T-helper 17 cell (primary cell): ENCODE measurements at regions not wholly inside any gene's neighbourhood (a gene's known extent, or its start where the extent isn't known, plus 50 kb on each side); places are given as distances from the start of the nearest gene placed in this dataset.

Source experiments
- ATAC-seq: fragments of 150-1000 bp; cut with Tn5 transposase; 2 replicates; pipeline ENCODE4 v1.10.0; 2021; ENCODE audit warnings: mild to moderate bottlenecking, moderate library complexity
- DNase-seq, 3 donors: peaks; one replicate each; pipeline versions ENCODE4 v3.0.0 to v3.0.0-alpha.2; 2020 to 2021
- H3K9me3 ChIP-seq: one replicate; pipeline ENCODE4 v1.7.0; 2013; ENCODE audit warnings: low read length, mild to moderate bottlenecking; ENCODE audit not compliant: control insufficient read depth, poor library complexity, severe bottlenecking
- H3K27ac Mint-ChIP-seq: one replicate; pipeline ENCODE4 v1.8.0; 2022; ENCODE audit warnings: mild to moderate bottlenecking, moderate library complexity, mixed read lengths
- H3K27me3 Mint-ChIP-seq: one replicate; pipeline ENCODE4 v1.8.0; 2022; ENCODE audit warnings: mixed read lengths
- H3K36me3 Mint-ChIP-seq: one replicate; pipeline ENCODE4 v1.8.0; 2022; ENCODE audit warnings: low read depth, mixed read lengths
- H3K4me1 Mint-ChIP-seq: one replicate; pipeline ENCODE4 v1.8.0; 2022; ENCODE audit warnings: mild to moderate bottlenecking, mixed read lengths
- H3K4me3 Mint-ChIP-seq: one replicate; pipeline ENCODE4 v1.8.0; 2022; ENCODE audit warnings: mild to moderate bottlenecking, moderate library complexity, mixed read lengths

GRCh38 chr16:73198481-73198880 lies 150.6 kb upstream of the ZFHX3 start:
- Mint-ChIP-seq H3K4me1 (no peaks in the 10 kb centered on the region), H3K27ac (no peak overlapping the region), H3K27me3 (peaks cover 22% of the 10 kb centered on the region), H3K36me3 (peaks cover 6% of the 10 kb centered on the region), H3K4me3 (no peak overlapping the region)
- DNase-seq: no peak
- H3K9me3 ChIP-seq: no peaks in the 10 kb centered on the region
- ATAC-seq: no peak

- no peak for ATAC-seq
- peaks cover 14% of the 10 kb centered on the region for H3K27me3 Mint-ChIP-seq
- no peaks in the 10 kb centered on the region for H3K4me1 Mint-ChIP-seq
- peaks cover 3% of the 10 kb centered on the region for H3K36me3 Mint-ChIP-seq
- H3K4me3 Mint-ChIP-seq: no peak overlapping the region
- H3K27ac Mint-ChIP-seq: no peak overlapping the region
- no peaks in the 10 kb centered on the region for H3K9me3 ChIP-seq
- no peak for DNase-seq
Measured at GRCh38 chr16:73197598-73197997, 149.7 kb upstream of the ZFHX3 start.

GRCh38 chr16:73196670-73197069 lies 148.7 kb upstream of the ZFHX3 start:
- H3K4me3 Mint-ChIP-seq: no peak overlapping the region
- H3K36me3 Mint-ChIP-seq: peaks cover 2% of the 10 kb centered on the region
- H3K4me1 Mint-ChIP-seq: no peaks in the 10 kb centered on the region
- no peak overlapping the region for H3K27ac Mint-ChIP-seq
- H3K27me3 Mint-ChIP-seq: peaks cover 5% of the 10 kb centered on the region
- no peak for DNase-seq
- peak; percentile 59 for ATAC-seq
- H3K9me3 ChIP-seq: no peaks in the 10 kb centered on the region

GRCh38 chr16:73193464-73193863 lies 145.5 kb upstream of the ZFHX3 start:
- Mint-ChIP-seq H3K27ac (no peak overlapping the region), H3K36me3 (peaks cover 2% of the 10 kb centered on the region)
- no peak for ATAC-seq

GRCh38 chr16:73192232-73192894 lies 144.4 kb upstream of the ZFHX3 start:
- H3K36me3 Mint-ChIP-seq: no peaks in the 10 kb centered on the region

More at GRCh38 chr16:73193464-73193863, 145.5 kb upstream of the ZFHX3 start:
- H3K9me3 ChIP-seq: no peaks in the 10 kb centered on the region
- Mint-ChIP-seq H3K4me3 (no peak overlapping the region), H3K27me3 (no peaks in the 10 kb centered on the region), H3K4me1 (no peaks in the 10 kb centered on the region)
- DNase-seq: no peak

GRCh38 chr16:73191660-73192046 lies 143.7 kb upstream of the ZFHX3 start:
- DNase-seq (no peak), ATAC-seq (no peak)
- Mint-ChIP-seq H3K36me3 (no peaks in the 10 kb centered on the region), H3K4me3 (no peak overlapping the region), H3K27me3 (no peaks in the 10 kb centered on the region), H3K4me1 (no peaks in the 10 kb centered on the region), H3K27ac (no peak overlapping the region)
- H3K9me3 ChIP-seq: no peaks in the 10 kb centered on the region

More at GRCh38 chr16:73192232-73192894, 144.4 kb upstream of the ZFHX3 start:
- no peaks in the 10 kb centered on the region for H3K9me3 ChIP-seq
- DNase-seq (no peak), ATAC-seq (no peak)
- Mint-ChIP-seq H3K4me1 (no peaks in the 10 kb centered on the region), H3K27ac (no peak overlapping the region), H3K27me3 (no peaks in the 10 kb centered on the region), H3K4me3 (no peak overlapping the region)

- no peak for ATAC-seq
- Mint-ChIP-seq H3K4me3 (no peak overlapping the region), H3K36me3 (no peaks in the 10 kb centered on the region), H3K27ac (no peak overlapping the region), H3K4me1 (no peaks in the 10 kb centered on the region), H3K27me3 (no peaks in the 10 kb centered on the region)
- no peaks in the 10 kb centered on the region for H3K9me3 ChIP-seq
- DNase-seq: no peak
Measured at GRCh38 chr16:73190688-73191659, 143.0 kb upstream of the ZFHX3 start.

GRCh38 chr16:73190256-73190655 lies 142.3 kb upstream of the ZFHX3 start:
- no peaks in the 10 kb centered on the region for H3K4me1 Mint-ChIP-seq
- H3K9me3 ChIP-seq: no peaks in the 10 kb centered on the region
- no peak overlapping the region for H3K27ac Mint-ChIP-seq
- ATAC-seq (no peak), DNase-seq (no peak)
- no peaks in the 10 kb centered on the region for H3K27me3 Mint-ChIP-seq
- H3K4me3 Mint-ChIP-seq: no peak overlapping the region
- no peaks in the 10 kb centered on the region for H3K36me3 Mint-ChIP-seq

- H3K4me1 Mint-ChIP-seq: no peaks in the 10 kb centered on the region
- ATAC-seq (no peak), DNase-seq (no peak)
- H3K4me3 Mint-ChIP-seq: no peak overlapping the region
- no peaks in the 10 kb centered on the region for H3K27me3 Mint-ChIP-seq
- no peak overlapping the region for H3K27ac Mint-ChIP-seq
- H3K9me3 ChIP-seq: no peaks in the 10 kb centered on the region
- H3K36me3 Mint-ChIP-seq: no peaks in the 10 kb centered on the region
Measured at GRCh38 chr16:73189136-73189535, 141.2 kb upstream of the ZFHX3 start.

- Mint-ChIP-seq H3K27me3 (peaks cover 7% of the 10 kb centered on the region), H3K4me3 (no peak overlapping the region), H3K4me1 (no peaks in the 10 kb centered on the region), H3K27ac (no peak overlapping the region), H3K36me3 (no peaks in the 10 kb centered on the region)
- no peak for ATAC-seq
- DNase-seq: no peak
- no peaks in the 10 kb centered on the region for H3K9me3 ChIP-seq
Measured at GRCh38 chr16:73186752-73187601, 139.0 kb upstream of the ZFHX3 start.

GRCh38 chr16:73185737-73186136 lies 137.8 kb upstream of the ZFHX3 start:
- H3K9me3 ChIP-seq: no peaks in the 10 kb centered on the region
- no peak overlapping the region for H3K27ac Mint-ChIP-seq
- no peaks in the 10 kb centered on the region for H3K36me3 Mint-ChIP-seq
- H3K4me3 Mint-ChIP-seq: no peak overlapping the region
- no peak for ATAC-seq
- no peaks in the 10 kb centered on the region for H3K4me1 Mint-ChIP-seq
- DNase-seq: no peak
- H3K27me3 Mint-ChIP-seq: peaks cover 7% of the 10 kb centered on the region

- Mint-ChIP-seq H3K27me3 (peaks cover 7% of the 10 kb centered on the region), H3K4me1 (no peaks in the 10 kb centered on the region), H3K36me3 (no peaks in the 10 kb centered on the region), H3K27ac (no peak overlapping the region), H3K4me3 (no peak overlapping the region)
- no peaks in the 10 kb centered on the region for H3K9me3 ChIP-seq
- DNase-seq (no peak), ATAC-seq (no peak)
Measured at GRCh38 chr16:73183611-73184092, 135.7 kb upstream of the ZFHX3 start.
